ENCODE measurements at regions not wholly inside any gene's neighbourhood (a gene's known extent, or its start where the extent isn't known, plus 50 kb on each side); places are given as distances from the start of the nearest gene placed in this dataset.
A peak's percentile ranks its signal among the peaks of the same experiment; 100 is the strongest.

DNA sequence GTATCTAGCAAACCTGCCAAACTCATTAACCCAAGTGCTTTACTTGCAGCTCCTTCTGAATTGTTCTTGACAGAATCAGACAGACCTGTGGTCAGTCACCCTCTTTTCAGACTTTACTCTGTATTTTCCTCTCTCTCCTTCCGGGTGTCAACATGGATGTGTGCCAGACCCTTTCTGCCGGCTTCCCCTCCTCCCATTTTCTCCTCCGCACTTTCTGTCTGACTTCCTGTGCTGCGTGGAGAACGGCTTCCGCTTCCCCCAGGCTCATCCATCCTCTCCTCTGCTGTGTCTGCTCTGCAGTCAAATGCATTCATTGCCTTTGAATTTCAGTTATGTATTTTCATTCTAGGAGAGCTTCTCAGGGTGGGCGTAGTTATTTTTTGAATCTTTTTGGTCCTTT, 53.3 kb upstream of the LRPAP1 start:
- peak; percentile 38 for DNase-seq

DNA sequence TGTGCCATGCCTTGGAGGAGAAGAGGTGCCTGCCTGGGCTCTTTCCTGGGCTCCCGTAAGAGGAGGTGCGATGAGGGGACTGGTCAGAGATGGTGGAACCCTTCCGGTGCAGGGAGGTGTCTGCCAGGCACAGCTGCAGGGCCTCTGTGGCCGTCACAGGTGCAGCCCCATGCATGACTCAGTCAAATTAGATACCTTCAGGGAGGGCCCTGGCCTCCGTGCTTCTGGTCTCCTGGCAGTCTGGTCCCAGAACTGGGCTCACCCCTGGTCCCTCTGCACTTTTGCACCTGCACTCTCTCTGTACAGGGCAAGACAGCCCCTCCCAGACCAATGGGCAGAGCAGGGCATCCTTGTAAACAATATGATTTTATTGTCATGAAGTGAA, 49.9 kb upstream of the LRPAP1 start:
- DNase-seq, result no peak
